ENCODE measurements at regions not wholly inside any gene's neighbourhood (a gene's known extent, or its start where the extent isn't known, plus 50 kb on each side); places are given as distances from the start of the nearest gene placed in this dataset.
"Not testable (repeated sequence)": the region's sequence is repeated elsewhere in the genome, so short reads cannot be mapped to it uniquely, and the experiment has no call there.

DNA sequence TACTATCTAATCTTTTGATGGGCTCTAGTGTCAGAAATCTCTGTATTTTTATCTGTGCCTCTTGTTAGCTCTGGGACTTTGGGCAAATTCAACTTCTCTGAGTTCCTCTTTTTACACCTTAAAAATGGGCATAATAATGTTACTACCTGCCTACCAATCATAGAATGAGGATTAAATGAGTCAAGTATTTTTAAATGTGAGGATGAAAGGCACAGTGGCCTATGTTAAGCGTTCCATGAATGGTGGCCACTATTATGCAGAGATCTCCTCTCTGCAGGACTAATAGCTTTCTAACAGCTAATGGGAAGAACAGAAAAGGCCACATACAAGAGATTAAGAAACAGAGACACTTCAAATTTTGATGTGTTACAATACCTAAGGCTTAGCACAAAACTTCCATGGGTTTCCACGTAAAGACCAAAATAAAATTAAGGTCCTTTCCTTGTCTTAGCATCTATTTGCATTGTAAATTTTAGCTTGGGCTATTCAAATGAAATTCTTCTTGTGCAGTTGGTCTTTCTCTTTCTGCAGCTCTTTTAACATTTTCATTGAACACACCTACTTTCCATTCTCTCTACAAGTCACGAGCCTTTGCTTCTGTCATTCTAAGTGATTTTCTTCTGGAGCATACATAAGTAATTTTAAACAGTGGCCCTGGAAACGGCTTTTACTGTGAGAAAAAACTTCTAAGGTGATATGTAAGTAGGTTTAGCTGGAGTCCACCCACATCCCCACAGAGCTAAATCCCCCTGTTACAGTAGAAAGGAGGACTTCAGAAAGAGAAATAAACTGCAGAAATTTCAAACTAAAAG, 117.9 kb upstream of the MED14 start:
- no peak for DNase-seq (ENCODE audit: low spot score)

DNA sequence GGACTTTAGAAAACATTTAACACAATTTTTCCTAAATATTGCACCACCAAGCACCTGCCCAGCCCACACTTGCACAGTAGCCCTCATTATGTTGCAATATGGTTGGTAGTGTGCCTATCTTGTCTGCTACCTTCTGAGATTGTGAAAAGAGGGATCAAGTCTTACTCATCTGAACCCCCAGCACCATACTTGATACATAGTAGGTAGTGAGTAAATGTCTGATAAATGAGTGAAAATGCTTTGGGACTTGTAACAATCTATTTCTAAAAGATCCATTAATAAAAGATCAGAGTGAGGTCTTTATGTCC, 118.4 kb upstream of the MED14 start:
- no peak for DNase-seq (ENCODE audit: low spot score)

DNA sequence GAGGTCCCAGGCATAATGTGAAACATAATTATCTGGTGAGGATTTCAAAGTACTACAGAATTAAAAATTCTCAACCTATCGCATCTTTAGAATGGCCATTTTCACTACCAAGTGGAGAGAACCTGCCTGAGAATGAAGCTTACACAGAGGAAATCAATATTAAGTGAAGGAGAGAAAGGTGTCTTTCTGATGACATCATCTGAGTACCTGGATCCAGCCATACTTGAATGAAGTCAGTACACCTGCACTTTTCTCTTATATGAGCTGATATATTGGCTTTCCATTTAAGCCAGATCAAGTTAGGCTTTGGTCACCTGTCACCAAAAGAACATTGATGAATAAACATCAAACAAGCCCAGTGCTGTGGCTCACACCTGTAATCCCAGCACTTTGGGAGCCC, 118.9 kb upstream of the MED14 start:
- DNase-seq (ENCODE audit: low spot score): no peak

DNA sequence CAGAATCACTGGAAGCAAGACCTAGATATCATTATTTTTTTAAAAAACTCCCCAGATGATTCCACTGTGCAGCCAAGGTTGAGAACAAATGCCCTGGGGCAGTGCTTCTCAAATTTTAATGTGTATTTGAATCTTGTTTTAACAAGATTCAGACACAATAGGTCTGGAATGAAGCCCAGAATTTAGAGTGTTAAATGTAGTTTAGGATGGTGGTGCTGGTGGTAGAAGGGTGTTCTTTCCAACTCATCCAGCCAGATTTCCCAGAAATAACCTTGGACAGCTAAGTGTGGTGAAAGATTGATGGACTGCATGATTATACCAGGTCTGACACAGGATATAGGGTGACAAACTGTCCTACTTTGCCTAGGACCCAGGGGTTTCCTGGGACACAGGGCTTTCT, 120.1 kb upstream of the MED14 start:
- DNase-seq (ENCODE audit: low spot score): no peak

DNA sequence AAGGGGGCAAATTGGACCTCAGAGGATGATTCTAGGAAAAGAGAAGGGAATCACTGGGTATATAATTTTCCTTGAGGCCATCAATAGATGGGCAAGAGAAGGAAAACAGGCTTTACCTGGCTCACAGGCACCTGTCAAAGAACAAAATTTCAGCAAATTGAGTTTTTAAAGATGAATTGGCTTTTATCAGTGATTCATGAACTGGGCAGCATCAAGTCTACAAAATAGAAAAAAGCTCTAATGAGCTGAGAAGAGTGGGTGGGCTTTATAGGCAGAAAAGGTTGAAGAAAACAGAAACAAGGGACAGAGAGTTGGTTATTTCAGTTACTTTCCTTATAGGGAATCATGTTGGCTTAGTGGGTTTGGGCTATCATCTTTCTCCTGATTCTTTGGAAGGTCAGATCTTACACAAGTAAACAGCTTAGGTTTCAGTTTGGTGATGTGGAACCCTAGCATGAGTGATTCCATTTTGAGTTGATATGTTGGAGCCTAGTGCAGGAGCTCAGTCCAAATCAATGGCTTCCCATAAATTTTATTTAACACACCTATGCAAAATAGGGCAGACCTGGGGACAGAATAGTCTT, 120.7 kb upstream of the MED14 start:
- DNase-seq (ENCODE audit: low spot score): no peak

DNA sequence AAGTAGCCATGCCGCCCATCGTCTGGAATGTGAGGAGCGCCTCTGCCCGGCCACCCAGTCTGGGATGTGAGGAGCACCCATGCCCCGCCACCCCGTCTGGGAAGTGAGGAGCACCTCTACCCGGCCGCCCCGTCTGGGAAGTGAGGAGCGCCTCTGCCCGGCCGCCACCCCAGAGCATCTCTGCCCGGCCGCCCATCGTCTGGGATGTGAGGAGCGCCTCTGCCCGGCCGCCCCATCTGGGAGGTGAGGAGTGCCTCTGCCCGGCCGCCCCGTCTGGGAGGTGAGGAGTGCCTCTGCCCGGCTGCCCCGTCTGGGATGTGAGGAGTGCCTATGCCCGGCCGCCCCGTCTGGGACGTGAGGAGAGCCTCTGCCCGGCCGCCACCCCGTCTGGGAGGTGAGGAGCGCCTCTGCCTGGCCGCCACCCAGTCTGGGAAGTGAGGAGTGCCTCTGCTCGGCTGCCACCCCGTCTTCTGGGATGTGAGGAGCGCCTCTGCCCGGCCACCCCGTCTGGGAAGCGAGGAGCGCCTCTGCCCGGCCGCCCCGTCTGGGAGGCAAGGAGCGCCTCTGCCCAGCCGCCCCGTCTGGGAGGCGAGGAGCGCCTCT, 126.7 kb upstream of the MED14 start:
- DNase-seq (ENCODE audit: low spot score): not testable (repeated sequence)

DNA sequence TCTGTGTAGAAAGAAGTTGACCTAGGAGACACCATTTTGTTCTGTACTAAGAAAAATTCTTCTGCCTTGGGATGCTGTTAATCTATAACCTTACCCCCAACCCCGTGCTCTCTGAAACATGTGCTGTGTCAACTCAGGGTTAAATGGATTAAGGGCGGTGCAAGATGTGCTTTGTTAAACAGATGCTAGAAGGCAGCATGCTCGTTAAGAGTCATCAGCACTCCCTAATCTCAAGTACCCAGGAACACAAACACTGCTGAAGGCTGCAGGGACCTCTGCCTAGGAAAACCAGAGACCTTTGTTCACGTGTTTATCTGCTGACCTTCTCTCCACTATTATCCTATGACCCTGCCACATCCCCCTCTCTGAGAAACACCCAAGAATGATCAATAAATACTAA, 127.9 kb upstream of the MED14 start:
- not testable (repeated sequence) for DNase-seq (ENCODE audit: low spot score)

DNA sequence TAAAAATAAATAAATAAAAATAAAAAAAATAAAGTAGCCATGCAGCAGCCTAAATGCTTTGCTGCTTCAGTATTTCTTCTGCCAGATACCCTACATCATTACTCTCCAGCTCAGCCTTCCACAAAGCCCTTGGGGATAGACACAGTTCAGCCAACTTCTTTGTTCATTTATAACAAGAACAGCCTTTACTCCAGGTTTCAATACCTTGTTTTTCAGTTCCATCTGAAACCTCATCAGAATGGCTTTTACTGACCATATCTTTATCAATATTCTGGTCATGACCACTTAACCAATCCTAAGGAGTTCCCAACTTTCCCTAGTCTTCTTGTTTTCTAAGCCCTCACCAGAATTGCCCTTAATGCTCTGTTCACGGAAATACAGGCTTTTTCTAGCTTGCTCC, 128.3 kb upstream of the MED14 start:
- no peak for DNase-seq (ENCODE audit: low spot score)

DNA sequence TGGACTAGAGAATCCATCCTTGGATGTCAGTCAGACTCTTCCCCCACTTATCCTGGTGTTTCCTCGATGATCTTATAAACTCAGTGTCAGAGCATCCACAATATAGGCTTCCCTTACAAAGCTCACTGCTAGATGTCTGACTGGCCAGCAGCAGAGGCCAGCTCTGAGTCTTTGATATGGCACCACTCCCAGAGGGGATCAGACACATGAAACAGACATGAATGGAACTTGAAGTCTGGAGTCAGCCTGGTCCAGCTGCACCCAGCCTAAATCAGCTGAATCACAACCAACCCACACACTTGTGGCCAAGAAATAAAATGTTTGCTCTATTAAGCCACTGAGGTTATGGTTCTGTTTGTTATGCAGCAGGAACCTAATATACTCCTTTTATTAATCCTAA, 129.6 kb upstream of the MED14 start:
- no peak for DNase-seq (ENCODE audit: low spot score)

DNA sequence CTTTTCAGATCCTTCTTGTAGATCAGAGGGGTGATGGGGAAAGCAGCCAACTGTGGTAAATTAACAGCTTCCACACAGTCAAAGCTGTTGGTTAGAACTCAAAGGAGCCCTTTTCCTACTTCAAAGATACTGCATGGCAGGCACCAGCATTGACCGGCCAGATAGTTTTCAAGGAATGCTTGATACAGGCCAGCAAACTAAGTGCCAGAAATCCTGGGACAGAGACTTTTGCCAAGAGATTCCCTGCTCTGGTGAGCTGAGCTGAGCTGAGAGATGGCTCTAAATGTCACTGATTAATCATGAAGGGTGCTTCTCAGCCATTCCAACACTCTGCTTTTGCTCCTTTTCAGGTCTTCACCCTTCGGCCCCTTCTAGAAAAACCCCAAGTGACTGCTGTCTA, 131.6 kb upstream of the MED14 start:
- no peak for DNase-seq (ENCODE audit: low spot score)

DNA sequence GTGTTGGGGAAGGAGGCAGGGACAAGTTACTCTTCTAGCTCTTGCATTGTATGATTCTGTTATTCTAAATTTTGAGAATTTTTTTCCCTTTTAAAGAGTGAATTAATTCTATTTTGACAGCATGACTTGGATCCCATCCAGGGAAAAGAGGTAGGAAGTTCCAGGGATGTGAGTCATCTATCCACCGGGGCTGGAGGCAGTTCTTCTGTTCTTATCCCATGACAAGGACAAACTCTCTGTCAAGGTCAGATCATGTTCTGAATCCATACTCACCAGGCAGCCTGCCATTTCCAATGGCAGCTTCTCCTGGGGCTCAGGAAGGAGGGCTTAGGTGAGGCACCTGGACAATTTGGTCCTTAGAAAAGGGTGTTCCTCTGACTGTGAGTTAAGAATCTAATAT, 132.0 kb upstream of the MED14 start:
- DNase-seq (ENCODE audit: low spot score): no peak

DNA sequence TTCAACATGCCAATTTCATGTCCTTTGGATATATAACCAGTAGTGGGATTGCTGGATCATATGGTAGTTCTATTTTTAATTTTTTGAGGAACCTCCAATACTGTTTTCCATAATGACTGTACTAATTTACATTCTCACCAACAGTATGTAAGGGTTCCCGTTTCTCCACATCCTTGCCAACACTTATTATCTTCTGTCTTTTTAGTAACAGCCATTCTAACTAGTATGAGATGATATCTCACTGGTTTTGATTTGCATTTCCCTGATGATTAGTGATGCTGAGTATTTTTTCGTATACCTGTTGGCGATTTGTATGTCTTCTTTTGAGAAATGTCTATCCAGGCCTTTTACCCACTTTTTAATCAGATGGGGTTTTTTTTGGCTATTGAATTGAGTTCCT, 133.5 kb upstream of the MED14 start:
- DNase-seq (ENCODE audit: low spot score): no peak

DNA sequence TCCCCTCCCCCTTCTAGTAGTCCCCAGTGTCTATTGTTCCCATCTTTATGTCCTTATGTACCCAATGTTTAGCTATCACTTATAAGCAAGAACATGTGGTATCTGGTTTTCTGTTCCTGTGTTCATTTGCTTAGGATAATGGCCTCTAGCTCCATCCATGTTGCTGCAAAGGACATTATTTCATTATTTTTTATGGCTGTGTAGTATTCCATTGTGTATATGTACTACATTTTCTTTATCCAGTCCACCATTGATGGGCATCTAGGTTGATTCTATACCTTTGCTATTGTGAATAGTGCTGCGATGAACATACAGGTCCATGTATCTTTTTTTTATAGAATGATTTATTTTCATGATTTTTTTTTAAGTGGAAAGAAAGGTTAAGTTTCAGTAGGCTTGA, 135.6 kb upstream of the MED14 start:
- DNase-seq (ENCODE audit: low spot score): not testable (repeated sequence)

DNA sequence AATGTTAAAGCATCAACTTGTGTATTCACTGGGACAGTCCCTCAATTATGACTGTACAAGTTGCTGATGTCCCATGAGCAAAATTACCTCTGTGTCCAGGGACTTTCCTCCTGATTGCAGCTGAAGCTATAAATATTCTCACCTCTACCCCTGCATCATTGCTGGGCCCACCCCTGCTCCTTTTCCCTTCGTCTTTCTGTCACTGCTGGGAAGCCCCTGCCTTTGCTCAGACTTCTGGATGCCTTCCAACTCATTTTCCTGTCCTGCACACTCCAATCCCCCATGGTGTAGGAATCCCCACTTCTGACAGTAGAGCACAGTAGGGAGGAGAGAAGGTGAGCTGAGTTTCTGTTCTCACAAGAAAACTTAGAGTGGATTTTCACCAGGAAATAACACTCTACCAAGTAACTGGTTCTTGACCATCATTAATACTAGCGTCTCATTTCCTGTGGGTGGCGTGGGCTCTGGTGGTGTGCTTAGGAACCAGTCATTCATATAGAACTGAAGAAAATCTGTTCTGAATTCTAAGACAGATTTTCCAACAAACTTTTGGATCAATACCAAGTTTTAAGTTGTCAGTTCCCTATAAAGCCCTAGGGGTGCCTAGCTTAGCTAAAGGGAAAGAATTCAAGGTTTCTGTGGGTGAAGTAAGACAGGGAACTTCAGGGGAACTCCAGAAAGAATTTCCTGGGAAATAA, 136.2 kb upstream of the MED14 start:
- DNase-seq (ENCODE audit: low spot score): no peak

DNA sequence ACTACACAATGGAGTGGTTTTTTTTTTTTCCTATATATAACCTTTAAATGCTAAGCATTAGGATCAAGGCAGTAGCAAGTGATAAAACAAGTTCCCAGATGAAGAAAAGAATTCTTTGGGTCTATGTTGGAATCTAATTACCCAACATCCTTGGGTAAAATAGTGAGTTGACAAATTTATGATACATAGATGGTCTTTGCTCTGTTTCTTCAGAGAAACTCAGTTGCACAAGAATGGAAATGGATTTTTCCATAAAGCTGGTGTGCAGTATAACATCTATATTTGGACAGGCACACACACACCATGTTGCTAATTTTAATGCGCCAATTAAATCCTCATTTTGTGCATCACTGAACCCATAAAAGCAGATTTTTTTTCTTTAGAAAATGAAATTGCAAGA, 137.0 kb upstream of the MED14 start:
- no peak for DNase-seq (ENCODE audit: low spot score)

DNA sequence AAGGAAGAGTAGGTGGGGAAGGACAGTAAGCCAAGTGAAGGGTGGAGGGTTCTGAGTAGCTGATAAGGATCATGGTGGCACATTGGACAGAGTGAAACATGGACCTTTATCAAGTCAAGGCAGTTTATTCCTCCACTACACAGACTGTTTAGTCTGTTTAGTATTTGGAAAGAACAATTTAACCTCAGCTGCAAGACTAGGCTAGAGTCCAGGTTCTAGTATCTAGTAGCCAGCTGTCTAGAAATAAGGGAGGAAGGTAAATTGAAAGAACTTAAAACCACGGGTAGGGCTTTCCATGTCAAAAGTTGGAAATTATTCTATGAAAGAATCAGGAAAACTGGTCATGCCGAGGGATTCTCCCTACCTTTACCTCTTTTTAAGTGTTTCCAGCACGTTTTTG, 140.1 kb upstream of the MED14 start:
- no peak for DNase-seq (ENCODE audit: low spot score)

DNA sequence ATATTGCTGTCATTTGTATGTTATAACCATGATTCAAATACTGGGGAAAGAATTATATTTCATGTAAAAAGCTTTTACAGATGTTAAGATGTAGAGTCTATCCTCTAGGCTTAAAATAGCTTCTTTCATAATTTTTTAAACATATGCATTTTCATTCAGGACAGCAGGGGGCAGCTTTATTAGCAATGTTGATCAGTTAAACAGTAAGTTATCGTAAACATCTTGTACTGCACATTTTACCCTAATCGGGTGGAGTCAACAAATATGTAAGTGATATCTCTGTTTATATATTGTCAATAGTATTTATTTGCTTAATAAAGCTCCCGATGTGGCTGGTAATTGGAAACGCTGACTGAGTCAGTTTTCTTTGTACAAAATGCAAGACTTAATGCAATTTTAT, 142.5 kb upstream of the MED14 start:
- peak; percentile 43 for DNase-seq (ENCODE audit: low spot score)

DNA sequence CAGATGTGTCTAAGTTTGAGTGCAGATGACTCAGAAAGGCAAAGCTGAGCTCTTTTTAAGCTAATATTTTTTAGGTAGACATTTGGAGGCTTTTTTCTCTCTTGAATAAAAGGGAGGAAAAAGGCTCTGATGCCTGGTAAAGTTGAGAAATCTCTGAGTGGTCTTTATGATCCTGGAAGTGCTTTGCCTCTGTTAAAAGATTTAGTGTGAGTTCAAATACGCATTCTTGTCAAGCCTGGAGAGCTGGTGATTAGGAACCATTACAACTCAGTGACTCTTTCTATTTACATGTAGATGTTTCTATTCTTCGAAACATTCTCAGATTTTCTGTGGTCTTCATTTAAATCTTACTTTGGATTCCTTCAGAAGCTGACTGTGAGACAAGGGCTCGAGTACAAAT, 143.4 kb upstream of the MED14 start:
- DNase-seq (ENCODE audit: low spot score): no peak

DNA sequence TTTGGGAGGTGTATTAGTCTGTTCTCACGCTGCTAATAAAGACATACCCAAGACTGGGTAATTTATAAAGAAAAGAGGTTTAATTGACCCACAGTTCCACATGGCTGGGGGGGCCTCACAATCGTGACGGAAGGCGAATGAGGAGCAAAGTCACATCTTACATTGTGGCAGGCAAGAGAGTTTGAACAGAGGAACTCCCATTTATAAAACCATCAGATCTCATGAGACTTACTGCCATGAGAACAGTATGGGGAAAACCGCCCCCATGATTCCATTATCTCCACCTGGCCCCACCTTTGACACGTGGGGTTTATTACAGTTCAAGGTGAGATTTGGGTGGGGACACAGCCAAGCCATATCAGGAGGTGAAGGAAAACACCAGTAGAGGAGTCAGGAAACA, 143.8 kb upstream of the MED14 start:
- DNase-seq (ENCODE audit: low spot score): not testable (repeated sequence)

DNA sequence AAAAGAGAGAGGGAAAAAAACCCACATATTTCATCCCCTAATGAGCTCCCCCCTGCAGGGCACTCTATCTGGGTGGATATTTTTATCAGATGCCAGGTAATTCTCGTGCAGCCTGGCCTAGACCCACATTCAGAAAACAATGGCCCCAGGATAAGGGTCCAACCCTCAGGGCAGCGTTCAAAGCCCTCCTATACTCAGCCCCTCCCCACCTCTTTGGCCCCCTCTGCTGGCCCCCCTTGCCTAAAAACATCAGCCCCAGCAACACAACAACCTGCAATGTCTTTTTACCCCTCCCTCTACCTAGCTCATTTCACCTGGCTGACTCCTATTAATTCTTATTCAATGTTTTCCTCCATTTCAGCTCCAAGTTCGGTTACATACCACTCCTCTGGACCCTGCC, 145.4 kb upstream of the MED14 start:
- no peak for DNase-seq (ENCODE audit: low spot score)

DNA sequence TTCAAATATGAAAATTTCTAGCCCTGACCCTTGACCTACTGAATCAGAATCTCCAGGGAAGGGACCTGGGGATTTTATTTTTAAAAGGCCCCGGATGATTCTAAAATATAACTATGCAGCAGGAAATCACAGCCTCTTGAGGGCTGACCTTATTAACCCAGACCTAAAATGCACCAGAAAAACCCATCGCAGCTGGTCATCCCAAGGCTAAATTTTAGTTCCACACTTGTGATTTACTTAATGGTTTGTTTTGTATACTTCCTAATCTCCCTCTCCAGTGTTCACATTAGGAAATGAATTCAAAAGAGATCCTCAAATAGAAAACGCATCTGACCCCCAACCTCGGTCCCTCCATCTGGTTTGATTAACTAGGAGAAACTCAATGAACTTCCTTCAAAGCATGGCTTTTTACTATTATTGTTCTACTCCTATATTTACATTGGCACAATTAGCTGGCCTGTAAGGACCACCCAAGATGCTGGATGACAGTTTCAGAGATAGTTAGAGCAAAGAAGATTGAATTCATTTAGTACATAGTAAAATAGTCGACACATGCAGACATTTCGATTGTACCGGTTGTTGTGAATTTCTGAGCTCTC, 147.8 kb upstream of the MED14 start:
- DNase-seq (ENCODE audit: low spot score): no peak

DNA sequence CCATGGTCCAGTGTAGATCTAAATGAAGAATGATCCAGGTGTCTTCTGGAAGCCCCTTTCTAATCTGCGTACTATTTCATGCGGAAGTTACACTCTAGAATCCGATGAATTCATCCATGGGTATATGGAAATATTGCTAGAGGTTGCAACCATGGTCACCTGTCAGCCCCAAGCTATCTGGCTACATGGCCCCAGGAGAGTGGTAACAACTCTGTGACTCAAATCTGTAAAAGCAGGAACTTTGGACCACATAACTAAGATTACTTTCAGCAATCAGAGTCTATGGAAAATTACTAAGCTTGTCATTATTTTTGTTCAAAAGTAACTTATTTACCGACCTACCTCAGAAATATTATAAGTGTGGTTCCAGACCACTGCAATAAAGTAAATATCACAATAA, 150.6 kb upstream of the MED14 start:
- DNase-seq (ENCODE audit: low spot score): no peak

DNA sequence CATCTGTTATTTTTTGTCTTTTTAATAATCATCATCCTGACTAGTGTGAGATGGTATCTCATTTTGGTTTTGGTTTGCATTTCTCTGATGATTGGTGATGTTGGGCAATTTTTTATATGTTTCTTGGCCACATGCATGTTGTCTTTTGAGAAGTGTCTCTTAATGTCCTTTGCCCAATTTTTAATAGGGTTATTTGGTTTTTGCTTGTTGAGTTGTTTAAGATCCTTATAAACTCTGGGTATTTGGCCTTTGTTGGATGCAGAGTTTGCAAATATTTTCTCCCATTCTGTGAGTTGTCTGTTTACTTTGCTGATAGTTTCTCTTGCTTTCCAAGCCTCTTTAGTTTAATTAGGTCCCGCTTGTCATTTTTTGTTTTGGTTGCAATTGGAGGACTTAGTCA, 152.1 kb upstream of the MED14 start:
- no peak for DNase-seq (ENCODE audit: low spot score)

All from CD4-positive, alpha-beta T cell treated with Interleukin-2 at 100 ng/mL for 4 hours (primary cell).